ENCODE measurements at regions not wholly inside any gene's neighbourhood (a gene's known extent, or its start where the extent isn't known, plus 50 kb on each side); places are given as distances from the start of the nearest gene placed in this dataset.

GRCh38 chr11:129655247-129655832 is 160.3 kb upstream of the TMEM45B start:
- Mint-ChIP-seq H3K36me3 (ENCODE audit: low read depth) (no peaks in the 10 kb centered on the region), H3K4me3 (no peak overlapping the region), H3K4me1 (no peaks in the 10 kb centered on the region), H3K27ac (no peak overlapping the region), H3K9me3 (peaks cover 22% of the 10 kb centered on the region), H3K27me3 (peaks cover 4% of the 10 kb centered on the region)
- CTCF ChIA-PET: no interaction called here
- no peak for DNase-seq
- POLR2A ChIA-PET: no interaction called here

GRCh38 chr11:129657866-129658525 is 157.7 kb upstream of the TMEM45B start:
- DNase-seq: no peak
- Mint-ChIP-seq H3K36me3 (ENCODE audit: low read depth) (no peaks in the 10 kb centered on the region), H3K4me3 (no peak overlapping the region), H3K9me3 (peaks cover 22% of the 10 kb centered on the region), H3K27me3 (peaks cover 4% of the 10 kb centered on the region), H3K27ac (no peak overlapping the region), H3K4me1 (no peaks in the 10 kb centered on the region)
- POLR2A ChIA-PET: interaction anchor here (0.6 kb wide), 1 partner anchor 499 kb away, joined by 3 read pairs; no protein-coding TSS in a partner anchor
- CTCF ChIA-PET: interaction anchor here (0.5 kb wide), 1 partner anchor 112 kb away, joined by 3 read pairs; no protein-coding TSS in a partner anchor

DNA sequence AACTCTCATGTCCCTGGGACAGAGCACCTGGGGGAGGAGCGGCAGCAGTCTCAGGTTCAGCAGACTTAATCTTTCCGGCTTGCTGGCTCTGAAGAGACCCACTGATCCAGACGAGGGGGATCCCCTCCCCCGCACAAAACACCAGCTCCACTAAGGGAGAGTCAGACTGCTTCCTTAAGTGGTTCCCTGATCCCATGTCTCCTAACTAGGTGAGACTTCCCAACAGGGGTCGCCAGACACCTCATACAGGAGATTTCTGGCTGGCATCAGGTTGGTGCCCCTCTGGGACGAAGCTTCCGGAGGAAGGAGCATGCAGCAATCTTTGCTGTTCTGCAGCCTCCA is 157.2 kb upstream of the TMEM45B start:
- peaks cover 21% of the 10 kb centered on the region for H3K9me3 Mint-ChIP-seq
- no peak for DNase-seq
- CTCF ChIA-PET: interaction anchor here (0.7 kb wide), 1 partner anchor 14 kb away, joined by 3 read pairs; no protein-coding TSS in a partner anchor
- peaks cover 4% of the 10 kb centered on the region for H3K27me3 Mint-ChIP-seq
- H3K36me3 Mint-ChIP-seq (ENCODE audit: low read depth): no peaks in the 10 kb centered on the region
- no peak overlapping the region for H3K4me3 Mint-ChIP-seq
- no peaks in the 10 kb centered on the region for H3K4me1 Mint-ChIP-seq
- no peak overlapping the region for H3K27ac Mint-ChIP-seq
- POLR2A ChIA-PET: no interaction called here

DNA sequence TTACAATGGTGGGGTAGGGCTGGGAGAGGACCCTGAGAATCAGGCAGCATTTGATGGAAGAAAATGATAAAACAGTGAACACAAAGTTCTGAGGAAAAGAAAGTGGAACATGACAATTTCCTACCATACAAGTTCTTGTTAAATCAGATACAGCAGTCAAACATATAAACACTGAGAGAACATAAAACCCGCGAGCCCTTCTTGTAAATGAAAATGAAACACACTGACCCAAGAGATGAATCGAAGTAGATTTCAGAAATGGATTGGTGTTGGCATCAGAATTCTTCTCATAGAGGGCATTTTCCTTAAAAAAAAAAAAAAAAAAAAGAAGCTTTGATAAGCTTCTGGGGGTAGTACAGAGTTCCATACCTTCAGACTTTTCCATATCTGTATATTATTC is 134.7 kb upstream of the TMEM45B start:
- Mint-ChIP-seq H3K4me1 (no peaks in the 10 kb centered on the region), H3K36me3 (ENCODE audit: low read depth) (no peaks in the 10 kb centered on the region), H3K27me3 (peaks cover 7% of the 10 kb centered on the region), H3K9me3 (no peaks in the 10 kb centered on the region), H3K27ac (no peak overlapping the region), H3K4me3 (no peak overlapping the region)
- POLR2A ChIA-PET: no interaction called here
- DNase-seq: no peak
- CTCF ChIA-PET: no interaction called here

- Mint-ChIP-seq H3K9me3 (no peaks in the 10 kb centered on the region), H3K36me3 (ENCODE audit: low read depth) (no peaks in the 10 kb centered on the region), H3K27ac (no peak overlapping the region), H3K4me3 (no peak overlapping the region), H3K27me3 (peaks cover 7% of the 10 kb centered on the region), H3K4me1 (no peaks in the 10 kb centered on the region)
- DNase-seq: no peak
- POLR2A ChIA-PET: no interaction called here
- CTCF ChIA-PET: no interaction called here
Observed at GRCh38 chr11:129681344-129682114, 134.1 kb upstream of the TMEM45B start.

DNA sequence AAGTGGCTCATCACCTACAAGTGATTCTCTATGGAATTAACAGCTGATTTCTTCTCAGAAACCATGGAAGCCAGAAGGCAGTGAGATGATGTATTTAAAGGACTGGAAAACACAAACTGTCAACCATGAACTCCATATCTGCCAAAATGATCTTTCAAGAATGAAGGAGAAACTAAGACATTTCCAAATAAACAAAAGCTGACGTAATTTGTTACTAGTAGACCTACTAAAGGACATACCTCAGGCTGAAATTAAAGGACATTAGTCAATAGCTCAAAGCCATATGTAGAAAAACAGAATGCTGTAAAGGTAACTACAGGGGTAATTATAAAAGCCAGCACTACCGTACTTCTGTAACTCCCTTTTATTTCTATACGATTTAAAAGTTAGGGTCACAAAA is 129.4 kb upstream of the TMEM45B start:
- Mint-ChIP-seq H3K4me3 (no peak overlapping the region), H3K9me3 (no peaks in the 10 kb centered on the region), H3K27me3 (peaks cover 3% of the 10 kb centered on the region), H3K4me1 (no peaks in the 10 kb centered on the region), H3K36me3 (ENCODE audit: low read depth) (no peaks in the 10 kb centered on the region), H3K27ac (no peak overlapping the region)
- CTCF ChIA-PET: interaction anchor here (0.7 kb wide), 1 partner anchor 9 kb away, joined by 3 read pairs; no protein-coding TSS in a partner anchor
- POLR2A ChIA-PET: no interaction called here
- no peak for DNase-seq

DNA sequence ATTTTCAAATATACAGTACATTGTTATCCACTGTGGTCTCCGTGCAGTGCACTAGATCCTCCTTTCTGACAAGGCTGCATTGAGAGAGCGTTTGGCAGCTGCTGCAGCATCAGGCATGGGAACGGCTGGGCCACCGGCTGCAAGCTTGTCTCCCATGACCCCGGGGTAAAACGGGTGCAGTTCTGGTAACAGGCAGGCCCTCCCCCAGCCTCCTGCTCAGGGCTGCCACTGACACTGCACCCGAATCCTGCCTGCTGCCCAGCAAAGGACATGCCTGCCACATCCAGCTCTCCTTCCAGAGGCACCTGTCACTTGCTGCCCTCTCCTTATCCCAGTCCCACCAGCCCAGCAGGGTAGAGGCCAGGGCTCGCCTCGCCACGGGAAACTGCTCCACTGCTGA is 124.5 kb upstream of the TMEM45B start:
- no peak overlapping the region for H3K27ac Mint-ChIP-seq
- no peak for DNase-seq
- peaks cover 3% of the 10 kb centered on the region for H3K27me3 Mint-ChIP-seq
- H3K9me3 Mint-ChIP-seq: no peaks in the 10 kb centered on the region
- CTCF ChIA-PET: no interaction called here
- peaks cover 7% of the 10 kb centered on the region for H3K4me1 Mint-ChIP-seq
- no peaks in the 10 kb centered on the region for H3K36me3 Mint-ChIP-seq (ENCODE audit: low read depth)
- H3K4me3 Mint-ChIP-seq: no peak overlapping the region
- POLR2A ChIA-PET: interaction anchor here (0.6 kb wide), 1 partner anchor 318 kb away, joined by 6 read pairs; no protein-coding TSS in a partner anchor

- ChIA-PET POLR2A (no interaction called here), CTCF (interaction anchor here (1.2 kb wide), 1 partner anchor 54 kb away, joined by 3 read pairs; no protein-coding TSS in a partner anchor)
- H3K4me1 Mint-ChIP-seq: peaks cover 9% of the 10 kb centered on the region
- DNase-seq: peak; percentile 10
- no peaks in the 10 kb centered on the region for H3K36me3 Mint-ChIP-seq (ENCODE audit: low read depth)
- H3K27ac Mint-ChIP-seq: no peak overlapping the region
- H3K9me3 Mint-ChIP-seq: no peaks in the 10 kb centered on the region
- H3K27me3 Mint-ChIP-seq: no peaks in the 10 kb centered on the region
- no peak overlapping the region for H3K4me3 Mint-ChIP-seq
Observed at GRCh38 chr11:129694538-129694937, 121.1 kb upstream of the TMEM45B start.

GRCh38 chr11:129694966-129695365 is 120.7 kb upstream of the TMEM45B start:
- H3K27me3 Mint-ChIP-seq: no peaks in the 10 kb centered on the region
- H3K27ac Mint-ChIP-seq: no peak overlapping the region
- H3K36me3 Mint-ChIP-seq (ENCODE audit: low read depth): no peaks in the 10 kb centered on the region
- ChIA-PET POLR2A (no interaction called here), CTCF (interaction anchor here (0.6 to 1.2 kb wide), 3 partner anchors 8 to 106 kb away, joined by 3 to 5 read pairs (median 3); no protein-coding TSS in a partner anchor)
- H3K9me3 Mint-ChIP-seq: no peaks in the 10 kb centered on the region
- H3K4me1 Mint-ChIP-seq: peaks cover 9% of the 10 kb centered on the region
- no peak for DNase-seq
- no peak overlapping the region for H3K4me3 Mint-ChIP-seq

- no peaks in the 10 kb centered on the region for H3K9me3 Mint-ChIP-seq
- H3K27me3 Mint-ChIP-seq: no peaks in the 10 kb centered on the region
- DNase-seq: peak; percentile 57
- POLR2A ChIA-PET: no interaction called here
- peak overlapping the region; percentile 53 for H3K4me3 Mint-ChIP-seq
- no peak overlapping the region for H3K27ac Mint-ChIP-seq
- peaks cover 9% of the 10 kb centered on the region for H3K4me1 Mint-ChIP-seq
- CTCF ChIA-PET: interaction anchor here (0.6 to 1.0 kb wide), 3 partner anchors 9 to 328 kb away, joined by 3 to 5 read pairs (median 3); no protein-coding TSS in a partner anchor
- no peaks in the 10 kb centered on the region for H3K36me3 Mint-ChIP-seq (ENCODE audit: low read depth)
Observed at GRCh38 chr11:129695571-129696308, 119.9 kb upstream of the TMEM45B start.

GRCh38 chr11:129696309-129696989 is 119.2 kb upstream of the TMEM45B start:
- no peak overlapping the region for H3K4me3 Mint-ChIP-seq
- H3K9me3 Mint-ChIP-seq: no peaks in the 10 kb centered on the region
- no peaks in the 10 kb centered on the region for H3K27me3 Mint-ChIP-seq
- no peak for DNase-seq
- H3K4me1 Mint-ChIP-seq: peaks cover 9% of the 10 kb centered on the region
- ChIA-PET CTCF (interaction anchor here (1.0 to 1.6 kb wide), 3 partner anchors 10 to 321 kb away, joined by 3 read pairs; partner anchors contain the start of gene BARX2), POLR2A (no interaction called here)
- no peaks in the 10 kb centered on the region for H3K36me3 Mint-ChIP-seq (ENCODE audit: low read depth)
- no peak overlapping the region for H3K27ac Mint-ChIP-seq

- POLR2A ChIA-PET: no interaction called here
- Mint-ChIP-seq H3K27ac (no peak overlapping the region), H3K4me3 (no peak overlapping the region), H3K4me1 (peaks cover 9% of the 10 kb centered on the region), H3K9me3 (no peaks in the 10 kb centered on the region), H3K36me3 (ENCODE audit: low read depth) (no peaks in the 10 kb centered on the region), H3K27me3 (no peaks in the 10 kb centered on the region)
- CTCF ChIA-PET: interaction anchor here (1.6 kb wide), 1 partner anchor 323 kb away, joined by 3 read pairs; the partner anchor contains the start of gene BARX2
- DNase-seq: no peak
Observed at GRCh38 chr11:129698212-129698611, 117.4 kb upstream of the TMEM45B start.

Data from activated CD4-positive, alpha-beta T cell treated with anti-CD3 and anti-CD28 coated beads, Interleukin-2, amount 10 ng/mL, durations not matched to agents 7 days and 5 days (primary cell).